Keratinocyte (primary cell): ENCODE measurements at regions not wholly inside any gene's neighbourhood (a gene's known extent, or its start where the extent isn't known, plus 50 kb on each side); places are given as distances from the start of the nearest gene placed in this dataset.

Source experiments
- DNase-seq: peaks from one replicate; pipeline ENCODE4 v3.0.0-alpha.2; 2011; ENCODE audit warnings: low read depth, missing footprints, low spot score
- FAIRE-seq: peaks from 2 replicates; lab custom pipeline; 2011; peaks lifted over from hg19 to GRCh38; lab: Jason Lieb, UNC
- H2AFZ ChIP-seq: 2 replicates; pipeline ENCODE4 v1.6.0; 2012; ENCODE audit warnings: low read length, control low read depth, inconsistent platforms; ENCODE audit not compliant: control insufficient read depth
- H3K27ac ChIP-seq: 2 replicates; pipeline ENCODE4 v1.5.1; 2011; ENCODE audit warnings: low read length; ENCODE audit not compliant: control insufficient read depth, insufficient read depth
- H3K27me3 ChIP-seq: 3 replicates; pipeline ENCODE4 v1.6.0; 2011; ENCODE audit warnings: low read length; ENCODE audit not compliant: control insufficient read depth, insufficient read depth; ENCODE audit errors: extremely low read depth
- H3K36me3 ChIP-seq, 2 experiments: 2 replicates in 1 of 2; 3 replicates in 1 of 2; pipeline ENCODE4 v1.5.1; 2011; ENCODE audit warnings: low read length in 2 of 2, mild to moderate bottlenecking in 1 of 2; ENCODE audit not compliant: control insufficient read depth in 2 of 2, insufficient read depth in 2 of 2; ENCODE audit errors: extremely low read depth in 1 of 2
- H3K4me1 ChIP-seq: 3 replicates; pipeline ENCODE4 v1.5.1; 2011; ENCODE audit warnings: low read length; ENCODE audit not compliant: control insufficient read depth, insufficient read depth; ENCODE audit errors: extremely low read depth
- H3K4me2 ChIP-seq: 3 replicates; pipeline ENCODE4 v1.6.0; 2011; ENCODE audit warnings: low read depth, low read length; ENCODE audit not compliant: control insufficient read depth, insufficient read depth; ENCODE audit errors: extremely low read depth
- H3K4me3 ChIP-seq, 3 experiments: fragments of 200-600 bp in 1 of 3; sonication (generic) in 1 of 3; 2 replicates in 2 of 3; 3 replicates in 1 of 3; pipeline ENCODE4 v1.5.1; 2011 to 2016; ENCODE audit warnings: low read length in 3 of 3, mild to moderate bottlenecking in 3 of 3, control low read depth in 2 of 3, inconsistent platforms in 1 of 3, low read depth in 1 of 3, mixed read lengths in 1 of 3, mixed run types in 1 of 3, moderate library complexity in 1 of 3; ENCODE audit not compliant: control insufficient read depth in 2 of 3, insufficient read depth in 2 of 3; ENCODE audit errors: extremely low read depth in 1 of 3
- H3K79me2 ChIP-seq: 2 replicates; pipeline ENCODE4 v1.6.0; 2012; ENCODE audit warnings: low read length; ENCODE audit not compliant: control insufficient read depth, insufficient read depth
- H3K9ac ChIP-seq: 3 replicates; pipeline ENCODE4 v1.6.0; 2011; ENCODE audit warnings: low read length; ENCODE audit not compliant: control insufficient read depth, insufficient read depth; ENCODE audit errors: extremely low read depth
- H3K9me1 ChIP-seq: 3 replicates; pipeline ENCODE4 v1.6.0; 2011; ENCODE audit warnings: low read length; ENCODE audit not compliant: control insufficient read depth, insufficient read depth; ENCODE audit errors: extremely low read depth
- H3K9me3 ChIP-seq: 2 replicates; pipeline ENCODE4 v1.5.1; 2012; ENCODE audit warnings: low read depth, low read length; ENCODE audit not compliant: control insufficient read depth
- H4K20me1 ChIP-seq: 3 replicates; pipeline ENCODE4 v1.6.0; 2011; ENCODE audit warnings: low read length; ENCODE audit not compliant: control insufficient read depth, insufficient read depth; ENCODE audit errors: extremely low read depth
- CTCF ChIP-seq, 3 experiments: IDR thresholded peaks in 1 of 3; conservative IDR thresholded peaks in 1 of 3; optimal IDR thresholded peaks in 1 of 3; 2 replicates in 2 of 3; 3 replicates in 1 of 3; pipeline versions ENCODE3 to v1.5.1; 2011; ENCODE audit warnings: low read length in 3 of 3, mild to moderate bottlenecking in 3 of 3, moderate library complexity in 2 of 3, control low read depth in 1 of 3, inconsistent platforms in 1 of 3; ENCODE audit not compliant: insufficient read depth in 2 of 3; ENCODE audit errors: extremely low read depth in 1 of 3
- EZH2 ChIP-seq: IDR thresholded peaks from one replicate; pipeline ENCODE4 v1.6.1; 2012; ENCODE audit warnings: inconsistent platforms, mild to moderate bottlenecking, low read length, moderate library complexity
- dilution Hi-C: fragments of 300-500 bp; cut with MboI; formaldehyde crosslinking; loops from one replicate; pipeline ENCODE4 v1.7.0; 2020; ENCODE audit warnings: low sequenced_read_pairs; ENCODE audit not compliant: extremely low pct_ligation_motif_present

GRCh38 chr9:25814023-25814422 lies 135.8 kb upstream of the TUSC1 start:
- FAIRE-seq (no peak), DNase-seq (no peak)
- Histone ChIP-seq H3K9me1 (no peaks in the 10 kb centered on the region), H4K20me1 (no peaks in the 10 kb centered on the region), H3K27ac (no peak overlapping the region), H3K9me3 (no peaks in the 10 kb centered on the region), H3K4me1 (no peaks in the 10 kb centered on the region), H3K27me3 (no peaks in the 10 kb centered on the region), H3K4me3 (no peak overlapping the region), H2AFZ (no peak overlapping the region), H3K9ac (no peak overlapping the region), H3K36me3 (no peaks in the 10 kb centered on the region), H3K79me2 (no peaks in the 10 kb centered on the region), H3K4me2 (no peak overlapping the region)
- dilution Hi-C loops, result no loop called here
- TF ChIP-seq EZH2, result no peak
- TF ChIP-seq CTCF (optimal IDR thresholded peaks at IDR 0.05 in 1 of 3, IDR thresholded peaks at IDR 0.05 in 1 of 3, conservative IDR thresholded peaks at IDR 0.05 in 1 of 3; ENCODE audit: extremely low read depth in 1 of 3, insufficient read depth in 2 of 3, low read length in 3 of 3), result no peak

- no peak for DNase-seq
- no peaks in the 10 kb centered on the region for H3K79me2 ChIP-seq
- no peaks in the 10 kb centered on the region for H3K9me1 ChIP-seq
- dilution Hi-C loops, result no loop called here
- H3K27me3 ChIP-seq, result no peaks in the 10 kb centered on the region
- FAIRE-seq, result no peak
- no peak overlapping the region for H3K4me2 ChIP-seq
- H3K27ac ChIP-seq, result no peak overlapping the region
- no peaks in the 10 kb centered on the region for H3K4me1 ChIP-seq
- no peak overlapping the region for H2AFZ ChIP-seq
- no peak overlapping the region for H3K4me3 ChIP-seq
- H3K9ac ChIP-seq, result no peak overlapping the region
- H3K9me3 ChIP-seq, result no peaks in the 10 kb centered on the region
- TF ChIP-seq EZH2 (no peak), CTCF (optimal IDR thresholded peaks at IDR 0.05 in 1 of 3, IDR thresholded peaks at IDR 0.05 in 1 of 3, conservative IDR thresholded peaks at IDR 0.05 in 1 of 3; ENCODE audit: extremely low read depth in 1 of 3, insufficient read depth in 2 of 3, low read length in 3 of 3) (no peak)
- H3K36me3 ChIP-seq, result no peaks in the 10 kb centered on the region
- H4K20me1 ChIP-seq, result no peaks in the 10 kb centered on the region
These were observed 135.2 kb upstream of the TUSC1 start for GRCh38 chr9:25813478-25813877.
